SW 1271 (cell line): ENCODE measurements at regions not wholly inside any gene's neighbourhood (a gene's known extent, or its start where the extent isn't known, plus 50 kb on each side); places are given as distances from the start of the nearest gene placed in this dataset.

Source experiments
- DNase-seq, 2 experiments: peaks; one replicate each; lab custom pipeline; 2025; lab: John Stamatoyannopoulos, UW

- no peak for DNase-seq
These were observed 111.7 kb downstream of the DUSP10 start for GRCh38 chr1:221630236-221630635.

- no peak for DNase-seq
These were observed 110.3 kb downstream of the DUSP10 start for GRCh38 chr1:221631556-221631955.

GRCh38 chr1:221632072-221632471 lies 109.8 kb downstream of the DUSP10 start:
- no peak for DNase-seq

GRCh38 chr1:221633841-221634409 lies 108.0 kb downstream of the DUSP10 start:
- DNase-seq: no peak

GRCh38 chr1:221634606-221635005 lies 107.3 kb downstream of the DUSP10 start:
- no peak for DNase-seq

GRCh38 chr1:221635305-221635704 lies 106.6 kb downstream of the DUSP10 start:
- no peak for DNase-seq

- DNase-seq: no peak
These were observed 105.8 kb downstream of the DUSP10 start for GRCh38 chr1:221636096-221636495.

- DNase-seq: no peak
These were observed 104.9 kb downstream of the DUSP10 start for GRCh38 chr1:221636967-221637366.

- DNase-seq: no peak
These were observed 104.2 kb downstream of the DUSP10 start for GRCh38 chr1:221637641-221638041.

GRCh38 chr1:221638595-221638994 lies 103.3 kb downstream of the DUSP10 start:
- no peak for DNase-seq

- no peak for DNase-seq
These were observed 100.1 kb downstream of the DUSP10 start for GRCh38 chr1:221641811-221642210.

GRCh38 chr1:221643404-221644144 lies 98.3 kb downstream of the DUSP10 start:
- DNase-seq: no peak

GRCh38 chr1:221644145-221644448 lies 97.8 kb downstream of the DUSP10 start:
- DNase-seq: no peak

- no peak for DNase-seq
These were observed 97.1 kb downstream of the DUSP10 start for GRCh38 chr1:221644663-221645258.

GRCh38 chr1:221648201-221648600 lies 93.7 kb downstream of the DUSP10 start:
- no peak for DNase-seq
